Mesenchymal stem cell (in vitro differentiated cells and primary cell): ENCODE measurements at regions not wholly inside any gene's neighbourhood (a gene's known extent, or its start where the extent isn't known, plus 50 kb on each side); places are given as distances from the start of the nearest gene placed in this dataset.

Experiments used
- DNase-seq: peaks from one replicate; pipeline ENCODE4 v3.0.0-alpha.2; 2013
- H2AFZ ChIP-seq: one replicate; pipeline ENCODE4 v1.6.1; 2013; ENCODE audit warnings: low read depth, mild to moderate bottlenecking, control low read depth, inconsistent platforms, low read length, moderate library complexity
- H2AK5ac ChIP-seq: 2 replicates; pipeline ENCODE4 v1.6.1; 2013; ENCODE audit warnings: low read length, moderate library complexity, mild to moderate bottlenecking, inconsistent platforms; ENCODE audit not compliant: severe bottlenecking
- H2BK120ac ChIP-seq: one replicate; pipeline ENCODE4 v1.6.1; 2013; ENCODE audit warnings: low read depth, mild to moderate bottlenecking, inconsistent platforms, low read length, moderate library complexity
- H2BK12ac ChIP-seq, 2 experiments: one replicate each; pipeline ENCODE4 v1.6.1; 2013; ENCODE audit warnings: inconsistent platforms in 2 of 2, low read length in 2 of 2, mild to moderate bottlenecking in 2 of 2, moderate library complexity in 2 of 2, control low read depth in 1 of 2
- H2BK15ac ChIP-seq: one replicate; pipeline ENCODE4 v1.6.1; 2013; ENCODE audit warnings: mild to moderate bottlenecking, low read depth, inconsistent platforms; ENCODE audit not compliant: poor library complexity, severe bottlenecking
- H2BK5ac ChIP-seq: 2 replicates; pipeline ENCODE4 v1.6.1; 2013; ENCODE audit warnings: low read depth, mild to moderate bottlenecking, low read length, control low read depth, inconsistent platforms; ENCODE audit not compliant: poor library complexity, severe bottlenecking
- H3K14ac ChIP-seq, 2 experiments: one replicate each; pipeline ENCODE4 v1.6.1; 2013; ENCODE audit warnings: inconsistent platforms in 2 of 2, low read length in 2 of 2, control low read depth in 1 of 2, mild to moderate bottlenecking in 1 of 2, moderate library complexity in 1 of 2
- H3K18ac ChIP-seq, 2 experiments: one replicate each; pipeline ENCODE4 v1.6.1; 2013; ENCODE audit warnings: inconsistent platforms in 2 of 2, low read length in 2 of 2, control low read depth in 1 of 2, low read depth in 1 of 2, mild to moderate bottlenecking in 1 of 2
- H3K23ac ChIP-seq, 2 experiments: one replicate each; pipeline ENCODE4 v1.6.1; 2013; ENCODE audit warnings: inconsistent platforms in 2 of 2, low read length in 2 of 2, mild to moderate bottlenecking in 2 of 2, moderate library complexity in 2 of 2, control low read depth in 1 of 2
- H3K27ac ChIP-seq: 2 replicates; pipeline ENCODE4 v1.5.1; 2013; ENCODE audit warnings: mild to moderate bottlenecking, moderate library complexity, low read length, control low read depth, inconsistent platforms; ENCODE audit not compliant: poor library complexity, severe bottlenecking
- H3K27me3 ChIP-seq, 2 experiments: 2 replicates each; pipeline versions ENCODE4 v1.6.1 to v1.7.0; 2013; ENCODE audit warnings: low read length in 2 of 2, mild to moderate bottlenecking in 2 of 2, moderate library complexity in 2 of 2, control low read depth in 1 of 2, inconsistent platforms in 1 of 2; ENCODE audit not compliant: control insufficient read depth in 1 of 2, insufficient read depth in 1 of 2
- H3K36me3 ChIP-seq, 2 experiments: 2 replicates each; pipeline versions ENCODE4 v1.6.1 to v1.7.0; 2013; ENCODE audit warnings: low read length in 2 of 2, control low read depth in 1 of 2, inconsistent platforms in 1 of 2, low read depth in 1 of 2, mild to moderate bottlenecking in 1 of 2; ENCODE audit not compliant: insufficient read depth in 2 of 2, control insufficient read depth in 1 of 2
- H3K4ac ChIP-seq, 2 experiments: one replicate each; pipeline ENCODE4 v1.6.1; 2013; ENCODE audit warnings: inconsistent platforms in 2 of 2, low read length in 2 of 2, mild to moderate bottlenecking in 2 of 2, moderate library complexity in 2 of 2, control low read depth in 1 of 2, low read depth in 1 of 2
- H3K4me1 ChIP-seq: 2 replicates; pipeline ENCODE4 v1.6.1; 2013; ENCODE audit warnings: low read depth, low read length, control low read depth; ENCODE audit not compliant: control insufficient read depth, insufficient read depth
- H3K4me2 ChIP-seq: 2 replicates; pipeline ENCODE4 v1.6.1; 2013; ENCODE audit warnings: low read length, mild to moderate bottlenecking, inconsistent platforms; ENCODE audit not compliant: poor library complexity, severe bottlenecking
- H3K4me3 ChIP-seq, 2 experiments: 2 replicates each; pipeline versions ENCODE4 v1.5.1 to v1.7.0; 2013; ENCODE audit warnings: low read length in 2 of 2, mild to moderate bottlenecking in 2 of 2, control low read depth in 1 of 2, low read depth in 1 of 2; ENCODE audit not compliant: insufficient read depth in 1 of 2
- H3K79me1 ChIP-seq: replicated peaks from 2 replicates; pipeline ENCODE4 v1.6.1; 2013; ENCODE audit warnings: mild to moderate bottlenecking, control low read depth, low read length, inconsistent platforms; ENCODE audit not compliant: poor library complexity, severe bottlenecking
- H3K9ac ChIP-seq: 2 replicates; pipeline ENCODE4 v1.7.0; 2013; ENCODE audit warnings: mild to moderate bottlenecking, low read length, moderate library complexity
- H3K9me3 ChIP-seq: 2 replicates; pipeline ENCODE4 v1.7.0; 2013; ENCODE audit warnings: mild to moderate bottlenecking, low read length; ENCODE audit not compliant: control insufficient read depth
- H4K8ac ChIP-seq: one replicate; pipeline ENCODE4 v1.6.1; 2013; ENCODE audit warnings: inconsistent platforms, mild to moderate bottlenecking, low read length, moderate library complexity
- H4K91ac ChIP-seq: one replicate; pipeline ENCODE4 v1.6.1; 2013; ENCODE audit warnings: mild to moderate bottlenecking, low read length, inconsistent platforms
- WGBS: methylation state at CpG from one replicate; pipeline ENCODE4 v1.1.7; 2013; ENCODE audit warnings: mixed read lengths; 5-methylcytosine and 5-hydroxymethylcytosine counted together

GRCh38 chr19:29381353-29382203 is 144.2 kb upstream of the VSTM2B start:
- H4K8ac ChIP-seq, result no peak overlapping the region
- DNase-seq, result no peak
- no peak overlapping the region for H3K27ac ChIP-seq
- H3K79me1 ChIP-seq, result no peaks in the 10 kb centered on the region
- H2BK12ac ChIP-seq, result no peak overlapping the region
- no peak overlapping the region for H2AK5ac ChIP-seq
- H3K27me3 ChIP-seq, result peaks cover 0 to 4% of the 10 kb centered on the region in 2 experiments
- H3K4ac ChIP-seq, result no peak overlapping the region
- H4K91ac ChIP-seq, result no peak overlapping the region
- no peaks in the 10 kb centered on the region for H3K36me3 ChIP-seq
- H3K9ac ChIP-seq, result no peak overlapping the region
- H2BK15ac ChIP-seq, result no peak overlapping the region
- H2BK120ac ChIP-seq, result no peak overlapping the region
- no peak overlapping the region for H3K18ac ChIP-seq
- no peak overlapping the region for H3K4me3 ChIP-seq
- H3K23ac ChIP-seq, result no peak overlapping the region
- H3K14ac ChIP-seq, result no peak overlapping the region
- no peak overlapping the region for H2BK5ac ChIP-seq
- no peak overlapping the region for H3K4me2 ChIP-seq
- no peaks in the 10 kb centered on the region for H3K9me3 ChIP-seq
- H3K4me1 ChIP-seq, result no peaks in the 10 kb centered on the region
- H2AFZ ChIP-seq, result no peak overlapping the region
- WGBS, result 81% methylated on average over 15 of the region's 17 CpGs

GRCh38 chr19:29383696-29384095 is 142.1 kb upstream of the VSTM2B start:
- H4K91ac ChIP-seq, result no peak overlapping the region
- H2BK5ac ChIP-seq, result no peak overlapping the region
- H2BK15ac ChIP-seq, result no peak overlapping the region
- H3K14ac ChIP-seq, result no peak overlapping the region
- no peak overlapping the region for H3K18ac ChIP-seq
- H2BK120ac ChIP-seq, result no peak overlapping the region
- no peak overlapping the region for H3K4ac ChIP-seq
- H2AK5ac ChIP-seq, result no peak overlapping the region
- H3K36me3 ChIP-seq, result no peaks in the 10 kb centered on the region
- no peak overlapping the region for H2AFZ ChIP-seq
- H2BK12ac ChIP-seq, result no peak overlapping the region
- peaks cover 0 to 4% of the 10 kb centered on the region in 2 experiments for H3K27me3 ChIP-seq
- no peaks in the 10 kb centered on the region for H3K79me1 ChIP-seq
- H3K4me3 ChIP-seq, result no peak overlapping the region
- H3K23ac ChIP-seq, result no peak overlapping the region
- H3K9ac ChIP-seq, result no peak overlapping the region
- DNase-seq, result no peak
- H3K4me1 ChIP-seq, result no peaks in the 10 kb centered on the region
- H3K4me2 ChIP-seq, result no peak overlapping the region
- no peak overlapping the region for H3K27ac ChIP-seq
- no peaks in the 10 kb centered on the region for H3K9me3 ChIP-seq
- 58% methylated on average over 6 of the region's 6 CpGs for WGBS
- no peak overlapping the region for H4K8ac ChIP-seq

- no peak overlapping the region for H2AK5ac ChIP-seq
- no peak overlapping the region for H2BK5ac ChIP-seq
- H3K4me3 ChIP-seq, result no peak overlapping the region
- no peak overlapping the region for H4K91ac ChIP-seq
- no peak overlapping the region for H2BK12ac ChIP-seq
- no peaks in the 10 kb centered on the region for H3K79me1 ChIP-seq
- no peak overlapping the region for H3K4ac ChIP-seq
- no peak overlapping the region for H4K8ac ChIP-seq
- H2AFZ ChIP-seq, result no peak overlapping the region
- H3K9ac ChIP-seq, result no peak overlapping the region
- no peaks in the 10 kb centered on the region for H3K4me1 ChIP-seq
- 67% methylated on average over 7 of the region's 8 CpGs for WGBS
- no peak overlapping the region for H2BK15ac ChIP-seq
- no peak overlapping the region for H3K4me2 ChIP-seq
- H3K9me3 ChIP-seq, result no peaks in the 10 kb centered on the region
- peaks cover 0 to 4% of the 10 kb centered on the region in 2 experiments for H3K27me3 ChIP-seq
- H2BK120ac ChIP-seq, result no peak overlapping the region
- DNase-seq, result no peak
- H3K36me3 ChIP-seq, result no peaks in the 10 kb centered on the region
- no peak overlapping the region for H3K23ac ChIP-seq
- H3K27ac ChIP-seq, result no peak overlapping the region
- H3K18ac ChIP-seq, result no peak overlapping the region
- H3K14ac ChIP-seq, result no peak overlapping the region
Measured at GRCh38 chr19:29384656-29385055, 141.1 kb upstream of the VSTM2B start.

GRCh38 chr19:29385191-29385795 is 140.5 kb upstream of the VSTM2B start:
- no peak overlapping the region for H2BK15ac ChIP-seq
- no peak overlapping the region for H2BK120ac ChIP-seq
- H2BK12ac ChIP-seq, result no peak overlapping the region
- H3K4me1 ChIP-seq, result no peaks in the 10 kb centered on the region
- no peaks in the 10 kb centered on the region for H3K9me3 ChIP-seq
- DNase-seq, result no peak
- H3K4ac ChIP-seq, result no peak overlapping the region
- H2AK5ac ChIP-seq, result no peak overlapping the region
- no peak overlapping the region for H3K4me2 ChIP-seq
- H2BK5ac ChIP-seq, result no peak overlapping the region
- H4K8ac ChIP-seq, result no peak overlapping the region
- 77% methylated on average over 13 of the region's 13 CpGs for WGBS
- no peak overlapping the region for H3K27ac ChIP-seq
- no peak overlapping the region for H4K91ac ChIP-seq
- peaks cover 0 to 4% of the 10 kb centered on the region in 2 experiments for H3K27me3 ChIP-seq
- H3K9ac ChIP-seq, result no peak overlapping the region
- no peaks in the 10 kb centered on the region for H3K79me1 ChIP-seq
- H2AFZ ChIP-seq, result no peak overlapping the region
- H3K23ac ChIP-seq, result no peak overlapping the region
- H3K36me3 ChIP-seq, result no peaks in the 10 kb centered on the region
- H3K18ac ChIP-seq, result no peak overlapping the region
- no peak overlapping the region for H3K4me3 ChIP-seq
- no peak overlapping the region for H3K14ac ChIP-seq
